ENCODE measurements at regions not wholly inside any gene's neighbourhood (a gene's known extent, or its start where the extent isn't known, plus 50 kb on each side); places are given as distances from the start of the nearest gene placed in this dataset.

- no peak for DNase-seq
These were observed 349.0 kb upstream of the GATB start for GRCh38 chr4:152109531-152110509.

- DNase-seq: no peak
These were observed 347.1 kb upstream of the GATB start for GRCh38 chr4:152107736-152108500.

- DNase-seq: no peak
These were observed 346.0 kb upstream of the GATB start for GRCh38 chr4:152106781-152107321.

- DNase-seq: no peak
These were observed 345.4 kb upstream of the GATB start for GRCh38 chr4:152106113-152106763.

- no peak for DNase-seq
These were observed 344.1 kb upstream of the GATB start for GRCh38 chr4:152104901-152105357.

- no peak for DNase-seq
These were observed 343.5 kb upstream of the GATB start for GRCh38 chr4:152104356-152104755.

GRCh38 chr4:152103181-152103901, 342.5 kb upstream of the GATB start:
- DNase-seq: no peak

GRCh38 chr4:152102436-152103000, 341.7 kb upstream of the GATB start:
- DNase-seq: no peak

- DNase-seq: no peak
These were observed 341.0 kb upstream of the GATB start for GRCh38 chr4:152101556-152102435.

GRCh38 chr4:152100379-152101201, 339.8 kb upstream of the GATB start:
- DNase-seq: no peak

GRCh38 chr4:152099981-152100378, 339.2 kb upstream of the GATB start:
- DNase-seq: no peak

GRCh38 chr4:152099555-152099954, 338.7 kb upstream of the GATB start:
- DNase-seq: no peak

- no peak for DNase-seq
These were observed 338.2 kb upstream of the GATB start for GRCh38 chr4:152099061-152099425.

GRCh38 chr4:152098365-152099060, 337.7 kb upstream of the GATB start:
- DNase-seq: no peak

GRCh38 chr4:152097371-152097770, 336.6 kb upstream of the GATB start:
- no peak for DNase-seq

- no peak for DNase-seq
These were observed 334.9 kb upstream of the GATB start for GRCh38 chr4:152095701-152096070.

GRCh38 chr4:152094970-152095700, 334.3 kb upstream of the GATB start:
- no peak for DNase-seq

GRCh38 chr4:152091405-152091804, 330.6 kb upstream of the GATB start:
- DNase-seq: no peak

- DNase-seq: no peak
These were observed 329.7 kb upstream of the GATB start for GRCh38 chr4:152090543-152090942.
